H1 (cell line): ENCODE measurements at regions not wholly inside any gene's neighbourhood (a gene's known extent, or its start where the extent isn't known, plus 50 kb on each side); places are given as distances from the start of the nearest gene placed in this dataset.

Experiments used
- CTCF ChIA-PET: fragments of 300-600 bp; sonication (Branson Sonifier 250); formaldehyde crosslinking; loops from one replicate; lab custom pipeline; 2021; ENCODE audit not compliant: partially characterized antibody; lab: Charles Lee
- POLR2A ChIA-PET: fragments of 300-600 bp; sonication (Branson Sonifier 250); formaldehyde crosslinking; loops from one replicate; lab custom pipeline; 2021; ENCODE audit warnings: inconsistent platforms; ENCODE audit not compliant: partially characterized antibody; lab: Charles Lee
- DNase-seq, 2 experiments: peaks; one replicate each; pipeline versions ENCODE4 v3.0.0 to v3.0.0-alpha.2; 2010 to 2022; ENCODE audit warnings: low spot score in 2 of 2, low read depth in 1 of 2, mixed read lengths in 1 of 2
- FAIRE-seq: peaks from 2 replicates; lab custom pipeline; 2011; peaks lifted over from hg19 to GRCh38; lab: Jason Lieb, UNC
- H2AFZ ChIP-seq: 2 replicates; pipeline ENCODE4 v1.8.1; 2012; ENCODE audit warnings: low read length, inconsistent platforms
- H2AK5ac ChIP-seq: 2 replicates; pipeline ENCODE4 v1.6.1; 2013; ENCODE audit warnings: low read depth, low read length
- H2BK120ac ChIP-seq: replicated peaks from 2 replicates; pipeline ENCODE3; 2013; ENCODE audit warnings: low read depth, low read length, inconsistent platforms
- H2BK12ac ChIP-seq: 2 replicates; pipeline ENCODE4 v1.6.1; 2013; ENCODE audit warnings: low read depth, low read length
- H2BK15ac ChIP-seq: 2 replicates; pipeline ENCODE4 v1.6.1; 2013; ENCODE audit warnings: low read length
- H2BK20ac ChIP-seq: 2 replicates; pipeline ENCODE4 v1.6.1; 2013; ENCODE audit warnings: low read length
- H2BK5ac ChIP-seq: 2 replicates; pipeline ENCODE4 v1.6.1; 2013; ENCODE audit warnings: low read depth, low read length
- H3K14ac ChIP-seq: 2 replicates; pipeline ENCODE4 v1.6.1; 2013; ENCODE audit warnings: inconsistent platforms; ENCODE audit not compliant: insufficient read length
- H3K18ac ChIP-seq: 2 replicates; pipeline ENCODE4 v1.6.1; 2013; ENCODE audit warnings: low read length; ENCODE audit errors: extremely low read depth
- H3K23ac ChIP-seq: 2 replicates; pipeline ENCODE4 v1.6.1; 2013; ENCODE audit warnings: inconsistent platforms; ENCODE audit not compliant: insufficient read length
- H3K23me2 ChIP-seq: 2 replicates; pipeline ENCODE4 v1.6.1; 2013; ENCODE audit warnings: low read depth, low read length
- H3K27ac ChIP-seq: 2 replicates; pipeline ENCODE4 v1.6.1; 2011; ENCODE audit warnings: low read depth, low read length, inconsistent platforms
- H3K27me3 ChIP-seq, 4 experiments: replicated peaks in 1 of 4; 1 replicate in 1 of 4; 2 replicates in 3 of 4; pipeline versions ENCODE4 v1.6.1 to v1.8.1; 2011 to 2013; ENCODE audit warnings: low read length in 3 of 4, mild to moderate bottlenecking in 3 of 4, inconsistent platforms in 2 of 4, mixed read lengths in 2 of 4, moderate library complexity in 1 of 4; ENCODE audit not compliant: control insufficient read depth in 3 of 4, insufficient read depth in 3 of 4; ENCODE audit errors: extremely low read depth in 1 of 4
- H3K36me3 ChIP-seq, 4 experiments: 2 replicates each; pipeline versions ENCODE4 v1.6.1 to v1.8.1; 2011 to 2013; ENCODE audit warnings: mild to moderate bottlenecking in 4 of 4, low read length in 3 of 4, moderate library complexity in 2 of 4, control low read depth in 1 of 4, inconsistent platforms in 1 of 4; ENCODE audit not compliant: insufficient read depth in 4 of 4, control insufficient read depth in 2 of 4
- H3K4ac ChIP-seq: replicated peaks from 2 replicates; pipeline ENCODE3; 2013; ENCODE audit warnings: low read length, low read depth, mixed read lengths, inconsistent platforms; ENCODE audit not compliant: insufficient read length
- H3K4me1 ChIP-seq, 4 experiments: replicated peaks in 1 of 4; 1 replicate in 1 of 4; 2 replicates in 3 of 4; pipeline versions ENCODE4 v1.6.1 to v1.8.1; 2011 to 2013; ENCODE audit warnings: low read length in 3 of 4, inconsistent platforms in 2 of 4, mixed read lengths in 1 of 4; ENCODE audit not compliant: insufficient read depth in 4 of 4, control insufficient read depth in 3 of 4
- H3K4me2 ChIP-seq, 2 experiments: 2 replicates each; pipeline versions ENCODE4 v1.6.1 to v1.8.1; 2011 to 2013; ENCODE audit warnings: low read depth in 2 of 2, low read length in 2 of 2, control low read depth in 1 of 2, inconsistent platforms in 1 of 2, mild to moderate bottlenecking in 1 of 2; ENCODE audit not compliant: insufficient read depth in 1 of 2
- H3K4me3 ChIP-seq, 4 experiments: fragments of 200-600, 300-600 bp in 1 of 4; sonication (generic), shearing (Covaris generic), sonication (Bioruptor Twin) in 1 of 4; 2 replicates each; pipeline versions ENCODE4 v1.5.1 to v1.8.1; 2011 to 2016; ENCODE audit warnings: low read length in 4 of 4, low read depth in 3 of 4, control low read depth in 2 of 4, inconsistent platforms in 2 of 4, mild to moderate bottlenecking in 2 of 4, mixed read lengths in 1 of 4, moderate library complexity in 1 of 4; ENCODE audit not compliant: insufficient read depth in 2 of 4; ENCODE audit errors: extremely low read depth in 1 of 4
- H3K56ac ChIP-seq: replicated peaks from 2 replicates; pipeline ENCODE3; 2013; ENCODE audit warnings: low read depth, mild to moderate bottlenecking, mixed read lengths, low read length, inconsistent platforms; ENCODE audit not compliant: insufficient read length
- H3K79me1 ChIP-seq: 2 replicates; pipeline ENCODE4 v1.6.1; 2013; ENCODE audit warnings: low read depth, low read length, control low read depth
- H3K79me2 ChIP-seq, 2 experiments: 2 replicates each; pipeline versions ENCODE4 v1.6.1 to v1.8.1; 2012 to 2013; ENCODE audit warnings: low read length in 2 of 2, mild to moderate bottlenecking in 2 of 2, inconsistent platforms in 1 of 2; ENCODE audit not compliant: insufficient read depth in 2 of 2, control insufficient read depth in 1 of 2
- H3K9ac ChIP-seq, 4 experiments: replicated peaks in 1 of 4; 1 replicate in 1 of 4; 2 replicates in 3 of 4; pipeline versions ENCODE4 v1.6.1 to v1.8.1; 2011 to 2013; ENCODE audit warnings: low read depth in 3 of 4, low read length in 3 of 4, control low read depth in 2 of 4, mild to moderate bottlenecking in 2 of 4, moderate library complexity in 2 of 4, inconsistent platforms in 1 of 4; ENCODE audit errors: extremely low read depth in 1 of 4
- H3K9me3 ChIP-seq, 2 experiments: 2 replicates each; pipeline versions ENCODE4 v1.6.1 to v1.8.1; 2012 to 2013; ENCODE audit warnings: mild to moderate bottlenecking in 2 of 2, moderate library complexity in 2 of 2, control low read depth in 1 of 2, inconsistent platforms in 1 of 2, low read depth in 1 of 2, low read length in 1 of 2, mixed read lengths in 1 of 2; ENCODE audit not compliant: insufficient read depth in 2 of 2
- H4K20me1 ChIP-seq, 2 experiments: replicated peaks in 1 of 2; 2 replicates each; pipeline versions ENCODE3 to v1.8.1; 2011 to 2013; ENCODE audit warnings: inconsistent platforms in 2 of 2, low read length in 2 of 2, mild to moderate bottlenecking in 1 of 2; ENCODE audit not compliant: insufficient read depth in 2 of 2, control insufficient read depth in 1 of 2
- H4K5ac ChIP-seq: 2 replicates; pipeline ENCODE4 v1.6.1; 2013; ENCODE audit warnings: low read length, low read depth, mixed read lengths, inconsistent platforms; ENCODE audit not compliant: insufficient read length
- H4K8ac ChIP-seq: 2 replicates; pipeline ENCODE4 v1.8.0; 2013; ENCODE audit warnings: mild to moderate bottlenecking, moderate library complexity, low read length, inconsistent platforms; ENCODE audit not compliant: insufficient read depth; ENCODE audit errors: extremely low read depth
- H4K91ac ChIP-seq: replicated peaks from 2 replicates; pipeline ENCODE3; 2013; ENCODE audit warnings: low read length, mixed read lengths, inconsistent platforms; ENCODE audit not compliant: insufficient read length
- SP1 ChIP-seq: IDR thresholded peaks from 2 replicates; pipeline ENCODE4 v1.6.1; 2011; ENCODE audit warnings: low read depth, low read length
- WGBS, 2 experiments: shearing (Covaris generic) in 1 of 2; methylation state at CpG; one replicate each; pipeline versions ENCODE4 v1.1.6 to v1.1.7; 2013 to 2015; ENCODE audit warnings: low lambda C conversion rate in 2 of 2, mixed read lengths in 2 of 2, inconsistent platforms in 1 of 2, low coverage in 1 of 2, missing lambda C conversion rate in 1 of 2; ENCODE audit not compliant: insufficient replicate concordance in 2 of 2, insufficient coverage in 1 of 2, insufficient read length in 1 of 2; ENCODE audit errors: extremely low coverage in 1 of 2, missing lambda C conversion rate in 1 of 2; 5-methylcytosine and 5-hydroxymethylcytosine counted together

- no peak for DNase-seq
- no peak for FAIRE-seq
- Histone ChIP-seq H4K20me1 (no peaks in the 10 kb centered on the region), H3K23me2 (no peaks in the 10 kb centered on the region), H2BK5ac (no peak overlapping the region), H4K8ac (no peak overlapping the region), H3K27ac (no peak overlapping the region), H2BK12ac (no peak overlapping the region), H3K4me2 (no peak overlapping the region), H2AK5ac (no peak overlapping the region), H3K9me3 (no peaks in the 10 kb centered on the region), H4K5ac (no peak overlapping the region), H3K4ac (no peak overlapping the region), H2BK120ac (no peak overlapping the region), H3K56ac (no peak overlapping the region), H3K79me2 (no peaks in the 10 kb centered on the region), H3K36me3 (no peaks in the 10 kb centered on the region), H3K79me1 (no peaks in the 10 kb centered on the region), H3K18ac (no peak overlapping the region), H3K4me1 (no peaks in the 10 kb centered on the region), H2BK20ac (no peak overlapping the region), H2AFZ (no peak overlapping the region), H3K14ac (no peak overlapping the region), H4K91ac (no peak overlapping the region), H3K4me3 (no peak overlapping the region), H2BK15ac (no peak overlapping the region), H3K9ac (no peak overlapping the region), H3K27me3 (no peaks in the 10 kb centered on the region), H3K23ac (no peak overlapping the region)
- POLR2A ChIA-PET, result no interaction called here
- TF ChIP-seq SP1, result no peak
- CTCF ChIA-PET, result interaction anchor here (2.0 kb wide), 1 partner anchor 193 kb away, joined by 5 read pairs; no protein-coding TSS in a partner anchor
- WGBS, 2 experiments, result 90% methylated on average over 3 of the region's 3 CpGs; no CpG with 5 or more reads in 1 of the 2 experiments
Measured at GRCh38 chr17:12536021-12536420, 129.7 kb upstream of the MYOCD start.
